HL-60 (cell line): ENCODE measurements at regions not wholly inside any gene's neighbourhood (a gene's known extent, or its start where the extent isn't known, plus 50 kb on each side); places are given as distances from the start of the nearest gene placed in this dataset.

ENCODE experiments used
- DNase-seq, 2 experiments: peaks; one replicate each; pipeline ENCODE4 v3.0.0-alpha.2; 2010 to 2020; ENCODE audit warnings: low read depth in 1 of 2, low spot score in 1 of 2
- H3K27ac ChIP-seq: fragments of 250-450 bp; sonication (Bioruptor Pico); replicated peaks from 2 replicates; pipeline ENCODE4 v1.5.1; 2020; ENCODE audit warnings: mild to moderate bottlenecking, moderate library complexity
- H3K27me3 ChIP-seq: fragments of 250-450 bp; sonication (Bioruptor Pico); 2 replicates; pipeline ENCODE4 v1.5.1; 2021; ENCODE audit warnings: mild to moderate bottlenecking, moderate library complexity; ENCODE audit not compliant: insufficient read depth, poor library complexity, severe bottlenecking
- H3K4me3 ChIP-seq: replicated peaks from 2 replicates; pipeline ENCODE4 v1.5.1; 2011; ENCODE audit warnings: mild to moderate bottlenecking, control low read depth, low read length; ENCODE audit not compliant: insufficient read depth
- GABPA ChIP-seq: IDR thresholded peaks from 2 replicates; pipeline ENCODE4 v1.6.1; 2012; ENCODE audit warnings: low read depth
- POLR2AphosphoS5 ChIP-seq: IDR thresholded peaks from 2 replicates; pipeline ENCODE4 v1.6.1; 2012; ENCODE audit warnings: low read depth
- SPI1 ChIP-seq: IDR thresholded peaks from 2 replicates; pipeline ENCODE4 v1.6.1; 2012; ENCODE audit warnings: low read depth, mild to moderate bottlenecking, borderline replicate concordance
- TF ChIP-seq, protein P1 (sequence below): IDR thresholded peaks from one replicate; pipeline ENCODE4 v1.5.1; 2011; ENCODE audit warnings: low read length, control low read depth, inconsistent platforms; ENCODE audit not compliant: insufficient read depth
- TF ChIP-seq, protein P2 (sequence below): IDR thresholded peaks from 2 replicates; pipeline ENCODE4 v1.6.1; 2012; ENCODE audit warnings: low read depth; ENCODE audit not compliant: insufficient replicate concordance

GRCh38 chr10:2296179-2296891, 559.0 kb upstream of the ADARB2 start:
- Histone ChIP-seq H3K4me3 (no peak overlapping the region), H3K27me3 (no peaks in the 10 kb centered on the region), H3K27ac (no peak overlapping the region)
- TF ChIP-seq, protein P1, sequence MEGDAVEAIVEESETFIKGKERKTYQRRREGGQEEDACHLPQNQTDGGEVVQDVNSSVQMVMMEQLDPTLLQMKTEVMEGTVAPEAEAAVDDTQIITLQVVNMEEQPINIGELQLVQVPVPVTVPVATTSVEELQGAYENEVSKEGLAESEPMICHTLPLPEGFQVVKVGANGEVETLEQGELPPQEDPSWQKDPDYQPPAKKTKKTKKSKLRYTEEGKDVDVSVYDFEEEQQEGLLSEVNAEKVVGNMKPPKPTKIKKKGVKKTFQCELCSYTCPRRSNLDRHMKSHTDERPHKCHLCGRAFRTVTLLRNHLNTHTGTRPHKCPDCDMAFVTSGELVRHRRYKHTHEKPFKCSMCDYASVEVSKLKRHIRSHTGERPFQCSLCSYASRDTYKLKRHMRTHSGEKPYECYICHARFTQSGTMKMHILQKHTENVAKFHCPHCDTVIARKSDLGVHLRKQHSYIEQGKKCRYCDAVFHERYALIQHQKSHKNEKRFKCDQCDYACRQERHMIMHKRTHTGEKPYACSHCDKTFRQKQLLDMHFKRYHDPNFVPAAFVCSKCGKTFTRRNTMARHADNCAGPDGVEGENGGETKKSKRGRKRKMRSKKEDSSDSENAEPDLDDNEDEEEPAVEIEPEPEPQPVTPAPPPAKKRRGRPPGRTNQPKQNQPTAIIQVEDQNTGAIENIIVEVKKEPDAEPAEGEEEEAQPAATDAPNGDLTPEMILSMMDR = no peak
- no peak for TF ChIP-seq SPI1
- DNase-seq = no peak

DNA sequence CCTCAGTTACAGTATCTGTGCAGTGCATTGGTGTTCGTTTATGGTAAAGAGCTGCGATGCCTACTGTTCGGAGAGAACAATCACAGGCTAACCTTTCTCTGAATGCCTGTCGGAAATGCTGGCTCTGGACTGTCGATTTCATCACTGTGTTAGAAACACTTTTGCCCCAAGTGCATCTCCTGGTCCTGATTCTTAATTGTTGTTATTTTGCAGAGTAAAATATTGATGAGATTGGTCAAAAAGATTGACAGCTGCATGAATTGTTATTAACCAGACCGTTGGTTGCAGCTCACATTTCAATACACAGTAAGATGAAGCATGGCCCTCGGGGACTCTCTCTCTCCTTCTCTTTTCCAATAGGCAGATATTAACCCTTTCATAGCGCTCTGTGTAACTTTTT, 557.4 kb upstream of the ADARB2 start:
- Histone ChIP-seq H3K27me3 (no peaks in the 10 kb centered on the region), H3K27ac (no peak overlapping the region), H3K4me3 (no peak overlapping the region)
- TF ChIP-seq, protein P2, sequence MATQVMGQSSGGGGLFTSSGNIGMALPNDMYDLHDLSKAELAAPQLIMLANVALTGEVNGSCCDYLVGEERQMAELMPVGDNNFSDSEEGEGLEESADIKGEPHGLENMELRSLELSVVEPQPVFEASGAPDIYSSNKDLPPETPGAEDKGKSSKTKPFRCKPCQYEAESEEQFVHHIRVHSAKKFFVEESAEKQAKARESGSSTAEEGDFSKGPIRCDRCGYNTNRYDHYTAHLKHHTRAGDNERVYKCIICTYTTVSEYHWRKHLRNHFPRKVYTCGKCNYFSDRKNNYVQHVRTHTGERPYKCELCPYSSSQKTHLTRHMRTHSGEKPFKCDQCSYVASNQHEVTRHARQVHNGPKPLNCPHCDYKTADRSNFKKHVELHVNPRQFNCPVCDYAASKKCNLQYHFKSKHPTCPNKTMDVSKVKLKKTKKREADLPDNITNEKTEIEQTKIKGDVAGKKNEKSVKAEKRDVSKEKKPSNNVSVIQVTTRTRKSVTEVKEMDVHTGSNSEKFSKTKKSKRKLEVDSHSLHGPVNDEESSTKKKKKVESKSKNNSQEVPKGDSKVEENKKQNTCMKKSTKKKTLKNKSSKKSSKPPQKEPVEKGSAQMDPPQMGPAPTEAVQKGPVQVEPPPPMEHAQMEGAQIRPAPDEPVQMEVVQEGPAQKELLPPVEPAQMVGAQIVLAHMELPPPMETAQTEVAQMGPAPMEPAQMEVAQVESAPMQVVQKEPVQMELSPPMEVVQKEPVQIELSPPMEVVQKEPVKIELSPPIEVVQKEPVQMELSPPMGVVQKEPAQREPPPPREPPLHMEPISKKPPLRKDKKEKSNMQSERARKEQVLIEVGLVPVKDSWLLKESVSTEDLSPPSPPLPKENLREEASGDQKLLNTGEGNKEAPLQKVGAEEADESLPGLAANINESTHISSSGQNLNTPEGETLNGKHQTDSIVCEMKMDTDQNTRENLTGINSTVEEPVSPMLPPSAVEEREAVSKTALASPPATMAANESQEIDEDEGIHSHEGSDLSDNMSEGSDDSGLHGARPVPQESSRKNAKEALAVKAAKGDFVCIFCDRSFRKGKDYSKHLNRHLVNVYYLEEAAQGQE = no peak
- TF ChIP-seq, protein P1 = no peak
- TF ChIP-seq GABPA (no peak), POLR2AphosphoS5 (no peak), SPI1 (no peak)
- no peak for DNase-seq

GRCh38 chr10:2284071-2284470, 546.7 kb upstream of the ADARB2 start:
- no peak for DNase-seq
- no peak overlapping the region for H3K4me3 ChIP-seq

More at GRCh38 chr10:2284071-2284470, 546.7 kb upstream of the ADARB2 start:
- H3K27me3 ChIP-seq = no peaks in the 10 kb centered on the region
- TF ChIP-seq GABPA = no peak
- TF ChIP-seq, protein P1 = no peak
- no peak for TF ChIP-seq SPI1
- no peak for TF ChIP-seq POLR2AphosphoS5
- TF ChIP-seq, protein P2 = no peak
- H3K27ac ChIP-seq = no peak overlapping the region
